ENCODE measurements at regions not wholly inside any gene's neighbourhood (a gene's known extent, or its start where the extent isn't known, plus 50 kb on each side); places are given as distances from the start of the nearest gene placed in this dataset.

- no peak for TF ChIP-seq TAF1 (IDR thresholded peaks at IDR 0.05; ENCODE audit: control insufficient read depth, extremely low read depth, insufficient read depth, low read length, severe bottlenecking)
- TF ChIP-seq PHTF2 (CRISPR knock-in tag; IDR thresholded peaks at IDR 0.05): no peak
- TF ChIP-seq ATF7 (IDR thresholded peaks at IDR 0.05): peak; percentile 63; the same call in 1 of the 2 replicates
- no peak for TF ChIP-seq RNF219 (CRISPR knock-in tag; IDR thresholded peaks at IDR 0.05)
- TF ChIP-seq KLF13 (tag; IDR thresholded peaks at IDR 0.05; ENCODE audit: borderline replicate concordance, low read depth): no peak
- no peak for TF ChIP-seq CEBPG (CRISPR knock-in tag; IDR thresholded peaks at IDR 0.05)
- TF ChIP-seq CEBPG (tag; conservative IDR thresholded peaks at IDR 0.05 in 1 of 2, IDR thresholded peaks at IDR 0.05 in 1 of 2): no peak
Observed at GRCh38 chr6:16857969-16858592, 96.8 kb upstream of the ATXN1 start.

All from K562 (cell line).